ENCODE measurements at regions not wholly inside any gene's neighbourhood (a gene's known extent, or its start where the extent isn't known, plus 50 kb on each side); places are given as distances from the start of the nearest gene placed in this dataset.

DNA sequence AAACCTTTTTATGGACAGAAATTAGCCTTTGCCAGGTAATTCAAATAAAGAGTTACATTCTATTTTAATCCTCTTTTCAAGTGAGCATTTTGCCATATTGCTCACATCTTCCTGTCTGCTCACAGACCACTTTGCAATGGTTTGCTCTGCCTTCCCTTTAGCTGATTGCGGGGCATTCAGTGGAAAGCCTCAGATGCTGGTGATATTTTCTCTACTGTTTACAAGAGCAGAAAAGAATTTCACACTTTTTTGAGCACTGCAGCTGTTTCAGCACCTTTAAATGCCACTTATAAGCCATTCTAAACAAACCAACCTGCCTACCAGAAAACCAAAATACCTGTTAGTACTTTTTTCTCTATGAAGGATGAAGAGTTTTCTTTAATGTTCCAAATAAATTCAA is 195.7 kb upstream of the LRIG3 start:
- TF ChIP-seq EP300 (IDR thresholded peaks at IDR 0.05), result no peak
- no peak for TF ChIP-seq POLR2A (IDR thresholded peaks at IDR 0.05)
- TF ChIP-seq, protein P1, sequence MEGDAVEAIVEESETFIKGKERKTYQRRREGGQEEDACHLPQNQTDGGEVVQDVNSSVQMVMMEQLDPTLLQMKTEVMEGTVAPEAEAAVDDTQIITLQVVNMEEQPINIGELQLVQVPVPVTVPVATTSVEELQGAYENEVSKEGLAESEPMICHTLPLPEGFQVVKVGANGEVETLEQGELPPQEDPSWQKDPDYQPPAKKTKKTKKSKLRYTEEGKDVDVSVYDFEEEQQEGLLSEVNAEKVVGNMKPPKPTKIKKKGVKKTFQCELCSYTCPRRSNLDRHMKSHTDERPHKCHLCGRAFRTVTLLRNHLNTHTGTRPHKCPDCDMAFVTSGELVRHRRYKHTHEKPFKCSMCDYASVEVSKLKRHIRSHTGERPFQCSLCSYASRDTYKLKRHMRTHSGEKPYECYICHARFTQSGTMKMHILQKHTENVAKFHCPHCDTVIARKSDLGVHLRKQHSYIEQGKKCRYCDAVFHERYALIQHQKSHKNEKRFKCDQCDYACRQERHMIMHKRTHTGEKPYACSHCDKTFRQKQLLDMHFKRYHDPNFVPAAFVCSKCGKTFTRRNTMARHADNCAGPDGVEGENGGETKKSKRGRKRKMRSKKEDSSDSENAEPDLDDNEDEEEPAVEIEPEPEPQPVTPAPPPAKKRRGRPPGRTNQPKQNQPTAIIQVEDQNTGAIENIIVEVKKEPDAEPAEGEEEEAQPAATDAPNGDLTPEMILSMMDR (IDR thresholded peaks at IDR 0.05), result no peak

All from ovary (tissue), 3 donors.